Keratinocyte (primary cell): ENCODE measurements at regions not wholly inside any gene's neighbourhood (a gene's known extent, or its start where the extent isn't known, plus 50 kb on each side); places are given as distances from the start of the nearest gene placed in this dataset.

Experiments used
- EZH2 ChIP-seq: IDR thresholded peaks from one replicate; pipeline ENCODE4 v1.6.1; 2012; ENCODE audit warnings: inconsistent platforms, mild to moderate bottlenecking, low read length, moderate library complexity
- TF ChIP-seq, protein P1 (sequence below), 3 experiments: IDR thresholded peaks in 1 of 3; conservative IDR thresholded peaks in 1 of 3; optimal IDR thresholded peaks in 1 of 3; 2 replicates in 2 of 3; 3 replicates in 1 of 3; pipeline versions ENCODE3 to v1.5.1; 2011; ENCODE audit warnings: low read length in 3 of 3, mild to moderate bottlenecking in 3 of 3, moderate library complexity in 2 of 3, control low read depth in 1 of 3, inconsistent platforms in 1 of 3; ENCODE audit not compliant: insufficient read depth in 2 of 3; ENCODE audit errors: extremely low read depth in 1 of 3

DNA sequence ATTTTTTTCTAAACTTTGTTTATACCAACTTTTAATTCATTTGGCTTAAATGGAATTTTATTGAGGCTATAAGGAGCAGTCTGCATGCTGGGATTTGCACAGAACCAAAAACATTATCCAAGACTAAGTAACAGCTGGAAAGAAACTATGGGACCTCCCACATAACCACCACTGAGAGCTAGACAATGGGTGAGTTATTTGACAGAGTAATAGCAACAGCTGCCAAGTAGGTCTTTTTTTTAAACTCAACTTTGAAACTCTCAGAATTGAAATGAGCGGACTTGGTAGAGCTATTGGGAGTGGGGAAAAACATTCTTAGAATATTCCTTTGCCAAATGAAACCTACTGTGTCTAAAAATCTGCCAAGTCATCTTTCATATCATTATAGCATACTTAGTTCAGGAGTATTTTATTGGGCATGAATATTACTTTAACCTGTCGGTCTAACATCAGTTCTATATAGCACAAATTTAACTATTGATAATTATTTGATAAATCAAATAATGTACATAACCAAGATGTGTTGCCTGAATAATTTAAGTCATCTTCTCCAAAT lies 1428.0 kb downstream of the PCDH7 start:
- TF ChIP-seq, protein P1, sequence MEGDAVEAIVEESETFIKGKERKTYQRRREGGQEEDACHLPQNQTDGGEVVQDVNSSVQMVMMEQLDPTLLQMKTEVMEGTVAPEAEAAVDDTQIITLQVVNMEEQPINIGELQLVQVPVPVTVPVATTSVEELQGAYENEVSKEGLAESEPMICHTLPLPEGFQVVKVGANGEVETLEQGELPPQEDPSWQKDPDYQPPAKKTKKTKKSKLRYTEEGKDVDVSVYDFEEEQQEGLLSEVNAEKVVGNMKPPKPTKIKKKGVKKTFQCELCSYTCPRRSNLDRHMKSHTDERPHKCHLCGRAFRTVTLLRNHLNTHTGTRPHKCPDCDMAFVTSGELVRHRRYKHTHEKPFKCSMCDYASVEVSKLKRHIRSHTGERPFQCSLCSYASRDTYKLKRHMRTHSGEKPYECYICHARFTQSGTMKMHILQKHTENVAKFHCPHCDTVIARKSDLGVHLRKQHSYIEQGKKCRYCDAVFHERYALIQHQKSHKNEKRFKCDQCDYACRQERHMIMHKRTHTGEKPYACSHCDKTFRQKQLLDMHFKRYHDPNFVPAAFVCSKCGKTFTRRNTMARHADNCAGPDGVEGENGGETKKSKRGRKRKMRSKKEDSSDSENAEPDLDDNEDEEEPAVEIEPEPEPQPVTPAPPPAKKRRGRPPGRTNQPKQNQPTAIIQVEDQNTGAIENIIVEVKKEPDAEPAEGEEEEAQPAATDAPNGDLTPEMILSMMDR (optimal IDR thresholded peaks at IDR 0.05 in 1 of 3, IDR thresholded peaks at IDR 0.05 in 1 of 3, conservative IDR thresholded peaks at IDR 0.05 in 1 of 3; ENCODE audit: extremely low read depth in 1 of 3, insufficient read depth in 2 of 3, low read length in 3 of 3), result no peak
- TF ChIP-seq EZH2, result no peak
